Astrocyte of the spinal cord (primary cell): ENCODE measurements at regions not wholly inside any gene's neighbourhood (a gene's known extent, or its start where the extent isn't known, plus 50 kb on each side); places are given as distances from the start of the nearest gene placed in this dataset.

ENCODE experiments used
- DNase-seq: peaks from one replicate; pipeline ENCODE4 v3.0.0; 2011; ENCODE audit warnings: low read depth, low spot score
- H3K4me3 ChIP-seq: 2 replicates; pipeline ENCODE4 v1.5.1; 2011; ENCODE audit warnings: low read depth, mild to moderate bottlenecking, low read length, moderate library complexity
- in situ Hi-C: cut with HindIII; loops from 2 replicates; pipeline ENCODE4 v1.10.0; 2017; ENCODE audit warnings: low sequenced_read_pairs
- TF ChIP-seq, protein P1 (sequence below): IDR thresholded peaks from 2 replicates; pipeline ENCODE4 v1.5.1; 2012; ENCODE audit warnings: low read depth, mild to moderate bottlenecking, low read length, inconsistent platforms

GRCh38 chr5:30928956-30929355 lies 264.5 kb upstream of the CDH6 start:
- TF ChIP-seq, protein P1, sequence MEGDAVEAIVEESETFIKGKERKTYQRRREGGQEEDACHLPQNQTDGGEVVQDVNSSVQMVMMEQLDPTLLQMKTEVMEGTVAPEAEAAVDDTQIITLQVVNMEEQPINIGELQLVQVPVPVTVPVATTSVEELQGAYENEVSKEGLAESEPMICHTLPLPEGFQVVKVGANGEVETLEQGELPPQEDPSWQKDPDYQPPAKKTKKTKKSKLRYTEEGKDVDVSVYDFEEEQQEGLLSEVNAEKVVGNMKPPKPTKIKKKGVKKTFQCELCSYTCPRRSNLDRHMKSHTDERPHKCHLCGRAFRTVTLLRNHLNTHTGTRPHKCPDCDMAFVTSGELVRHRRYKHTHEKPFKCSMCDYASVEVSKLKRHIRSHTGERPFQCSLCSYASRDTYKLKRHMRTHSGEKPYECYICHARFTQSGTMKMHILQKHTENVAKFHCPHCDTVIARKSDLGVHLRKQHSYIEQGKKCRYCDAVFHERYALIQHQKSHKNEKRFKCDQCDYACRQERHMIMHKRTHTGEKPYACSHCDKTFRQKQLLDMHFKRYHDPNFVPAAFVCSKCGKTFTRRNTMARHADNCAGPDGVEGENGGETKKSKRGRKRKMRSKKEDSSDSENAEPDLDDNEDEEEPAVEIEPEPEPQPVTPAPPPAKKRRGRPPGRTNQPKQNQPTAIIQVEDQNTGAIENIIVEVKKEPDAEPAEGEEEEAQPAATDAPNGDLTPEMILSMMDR = no peak
- no peak overlapping the region for H3K4me3 ChIP-seq
- DNase-seq = peak; percentile 3
- in situ Hi-C loops = no loop called here

DNA sequence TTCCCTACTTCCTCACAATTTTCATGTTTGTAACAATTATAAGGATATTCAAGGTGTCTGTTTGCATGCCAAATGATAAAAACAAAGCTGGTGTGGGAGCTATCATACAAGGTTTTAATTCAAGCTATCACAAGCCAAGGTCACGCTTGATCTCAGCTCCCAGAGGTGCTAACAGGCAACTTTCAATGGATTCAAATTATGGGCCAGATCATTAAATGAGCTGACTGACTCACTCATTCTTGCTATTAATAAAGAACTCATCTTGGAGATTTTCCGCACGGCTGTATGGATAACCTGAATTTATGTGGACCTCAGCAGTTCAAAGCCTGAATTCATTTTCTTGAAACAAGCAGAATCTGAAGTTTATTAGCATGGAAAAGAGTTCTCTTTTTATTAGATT lies 267.3 kb upstream of the CDH6 start:
- in situ Hi-C loops = no loop called here
- TF ChIP-seq, protein P1 = no peak
- H3K4me3 ChIP-seq = no peak overlapping the region
- no peak for DNase-seq

DNA sequence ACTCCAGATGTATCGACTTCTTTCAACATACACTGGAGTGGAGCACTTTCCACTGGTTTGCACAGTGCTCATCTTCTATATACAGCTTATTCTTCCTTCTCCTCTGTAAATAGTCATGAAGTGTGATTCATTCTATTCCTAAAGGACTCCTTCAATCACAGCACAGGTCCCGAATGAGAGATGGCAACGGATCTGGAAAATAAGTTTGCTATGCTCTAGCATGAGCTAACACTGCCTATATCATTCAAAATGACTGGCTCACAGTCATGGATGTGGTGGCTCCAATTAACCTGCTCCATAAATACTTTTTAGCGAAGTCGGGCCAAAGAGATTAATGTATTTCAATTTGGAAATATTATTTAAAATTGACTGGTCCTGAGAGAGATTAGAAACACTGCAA lies 272.1 kb upstream of the CDH6 start:
- DNase-seq = no peak
- in situ Hi-C loops = no loop called here
- TF ChIP-seq, protein P1 = no peak
- H3K4me3 ChIP-seq = no peak overlapping the region

DNA sequence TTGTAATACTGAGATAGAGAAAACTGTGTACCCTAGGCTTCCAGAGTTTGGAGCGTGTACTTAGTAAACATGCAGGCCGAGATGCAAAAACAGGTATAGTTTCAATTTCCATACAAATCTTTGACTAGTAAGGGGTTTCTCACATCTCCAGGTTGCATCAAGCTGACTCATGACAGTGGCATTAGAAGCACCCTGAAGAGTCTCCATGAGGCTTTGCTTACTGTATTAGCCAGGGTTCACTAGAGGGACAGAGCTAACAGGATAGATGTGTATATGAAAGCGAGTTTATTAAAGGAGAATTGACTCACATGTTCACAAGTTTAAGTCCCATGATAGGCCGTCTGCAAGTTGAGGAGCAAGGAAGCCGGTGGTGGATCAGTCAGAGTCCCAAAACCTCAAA lies 275.3 kb upstream of the CDH6 start:
- in situ Hi-C loops = no loop called here

GRCh38 chr5:30908356-30908755 lies 285.1 kb upstream of the CDH6 start:
- in situ Hi-C loops = no loop called here

More for the DNA sequence above, 275.3 kb upstream of the CDH6 start:
- DNase-seq = peak; percentile 77
- no peak overlapping the region for H3K4me3 ChIP-seq
- TF ChIP-seq, protein P1 = no peak

GRCh38 chr5:30900367-30900766 lies 293.1 kb upstream of the CDH6 start:
- DNase-seq = no peak
- in situ Hi-C loops = no loop called here
- TF ChIP-seq, protein P1 = no peak
- no peak overlapping the region for H3K4me3 ChIP-seq

More at GRCh38 chr5:30908356-30908755, 285.1 kb upstream of the CDH6 start:
- TF ChIP-seq, protein P1 = no peak
- DNase-seq = no peak
- H3K4me3 ChIP-seq = no peak overlapping the region

GRCh38 chr5:30894811-30895210 lies 298.7 kb upstream of the CDH6 start:
- in situ Hi-C loops = no loop called here
- DNase-seq = peak; percentile 25
- no peak overlapping the region for H3K4me3 ChIP-seq
- TF ChIP-seq, protein P1 = no peak
